ENCODE measurements at regions not wholly inside any gene's neighbourhood (a gene's known extent, or its start where the extent isn't known, plus 50 kb on each side); places are given as distances from the start of the nearest gene placed in this dataset.

DNA sequence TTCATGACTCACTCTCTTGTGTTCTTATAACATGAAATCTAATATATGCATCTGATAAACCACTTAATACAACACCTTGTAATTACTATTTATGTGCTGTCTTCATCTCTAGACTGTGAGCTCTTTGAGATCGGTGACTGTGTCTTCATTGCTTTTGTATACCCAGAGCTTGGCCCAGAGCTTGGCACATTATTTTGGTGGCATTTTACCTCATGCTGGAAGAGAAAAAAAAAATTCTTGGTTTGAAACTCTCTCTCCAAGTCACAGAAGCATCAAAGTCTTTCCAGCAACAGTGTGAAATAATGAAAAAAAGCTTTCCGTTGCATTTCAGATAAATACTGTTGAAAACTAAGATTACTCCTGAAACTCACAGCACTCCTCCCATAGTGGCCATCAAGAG, 451.6 kb downstream of the NUF2 start:
- no peak for TF ChIP-seq POLR2AphosphoS5 (IDR thresholded peaks at IDR 0.05; ENCODE audit: low read depth, low read length)
- TF ChIP-seq, protein P1, sequence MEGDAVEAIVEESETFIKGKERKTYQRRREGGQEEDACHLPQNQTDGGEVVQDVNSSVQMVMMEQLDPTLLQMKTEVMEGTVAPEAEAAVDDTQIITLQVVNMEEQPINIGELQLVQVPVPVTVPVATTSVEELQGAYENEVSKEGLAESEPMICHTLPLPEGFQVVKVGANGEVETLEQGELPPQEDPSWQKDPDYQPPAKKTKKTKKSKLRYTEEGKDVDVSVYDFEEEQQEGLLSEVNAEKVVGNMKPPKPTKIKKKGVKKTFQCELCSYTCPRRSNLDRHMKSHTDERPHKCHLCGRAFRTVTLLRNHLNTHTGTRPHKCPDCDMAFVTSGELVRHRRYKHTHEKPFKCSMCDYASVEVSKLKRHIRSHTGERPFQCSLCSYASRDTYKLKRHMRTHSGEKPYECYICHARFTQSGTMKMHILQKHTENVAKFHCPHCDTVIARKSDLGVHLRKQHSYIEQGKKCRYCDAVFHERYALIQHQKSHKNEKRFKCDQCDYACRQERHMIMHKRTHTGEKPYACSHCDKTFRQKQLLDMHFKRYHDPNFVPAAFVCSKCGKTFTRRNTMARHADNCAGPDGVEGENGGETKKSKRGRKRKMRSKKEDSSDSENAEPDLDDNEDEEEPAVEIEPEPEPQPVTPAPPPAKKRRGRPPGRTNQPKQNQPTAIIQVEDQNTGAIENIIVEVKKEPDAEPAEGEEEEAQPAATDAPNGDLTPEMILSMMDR (IDR thresholded peaks at IDR 0.05): no peak
